H9 (cell line): ENCODE measurements at regions not wholly inside any gene's neighbourhood (a gene's known extent, or its start where the extent isn't known, plus 50 kb on each side); places are given as distances from the start of the nearest gene placed in this dataset.

ENCODE experiments used
- DNase-seq: peaks from one replicate; pipeline ENCODE4 v3.0.0-alpha.2; 2017
- H2AFZ ChIP-seq: one replicate; pipeline ENCODE4 v1.6.1; 2013; ENCODE audit warnings: mild to moderate bottlenecking, low read length, control low read depth, moderate library complexity
- H2AK5ac ChIP-seq: 2 replicates; pipeline ENCODE4 v1.6.1; 2013; ENCODE audit warnings: low read length, control low read depth, mixed read lengths; ENCODE audit not compliant: insufficient read length
- H2BK120ac ChIP-seq: one replicate; pipeline ENCODE4 v1.6.1; 2013; ENCODE audit warnings: low read depth, mild to moderate bottlenecking, low read length, control low read depth, inconsistent platforms; ENCODE audit not compliant: poor library complexity, severe bottlenecking
- H2BK12ac ChIP-seq: 2 replicates; pipeline ENCODE4 v1.6.1; 2013; ENCODE audit warnings: low read length, control low read depth, mixed read lengths, low read depth; ENCODE audit not compliant: insufficient read length
- H2BK15ac ChIP-seq: 2 replicates; pipeline ENCODE4 v1.6.1; 2013; ENCODE audit warnings: low read depth, low read length, control low read depth
- H2BK20ac ChIP-seq: one replicate; pipeline ENCODE4 v1.6.1; 2013; ENCODE audit warnings: low read depth, mild to moderate bottlenecking, low read length, control low read depth, inconsistent platforms; ENCODE audit not compliant: poor library complexity, severe bottlenecking
- H2BK5ac ChIP-seq: 2 replicates; pipeline ENCODE4 v1.6.1; 2013; ENCODE audit warnings: low read length, control low read depth, mixed read lengths; ENCODE audit not compliant: insufficient read length
- H3K14ac ChIP-seq: 2 replicates; pipeline ENCODE4 v1.6.1; 2013; ENCODE audit warnings: low read length, control low read depth; ENCODE audit not compliant: insufficient read depth
- H3K18ac ChIP-seq: 2 replicates; pipeline ENCODE4 v1.6.1; 2013; ENCODE audit warnings: low read depth, mild to moderate bottlenecking, mixed read lengths, low read length, control low read depth; ENCODE audit not compliant: insufficient read length
- H3K23ac ChIP-seq: 2 replicates; pipeline ENCODE4 v1.6.1; 2013; ENCODE audit warnings: low read length, control low read depth, mixed read lengths, low read depth; ENCODE audit not compliant: insufficient read length
- H3K23me2 ChIP-seq: 2 replicates; pipeline ENCODE4 v1.6.1; 2013; ENCODE audit warnings: low read depth, mild to moderate bottlenecking, mixed read lengths, low read length, control low read depth; ENCODE audit not compliant: insufficient read length, poor library complexity, severe bottlenecking
- H3K27ac ChIP-seq: 2 replicates; pipeline ENCODE4 v1.5.1; 2013; ENCODE audit warnings: low read length, control low read depth, mixed read lengths, low read depth; ENCODE audit not compliant: insufficient read length
- H3K27me3 ChIP-seq: 2 replicates; pipeline ENCODE4 v1.6.1; 2013; ENCODE audit warnings: low read length, control low read depth, inconsistent platforms; ENCODE audit not compliant: insufficient read depth
- H3K4ac ChIP-seq: 2 replicates; pipeline ENCODE4 v1.6.1; 2013; ENCODE audit warnings: low read depth, mild to moderate bottlenecking, control low read depth, inconsistent platforms, low read length, moderate library complexity
- H3K4me1 ChIP-seq: 2 replicates; pipeline ENCODE4 v1.6.1; 2013; ENCODE audit warnings: low read length, control low read depth, inconsistent platforms; ENCODE audit not compliant: insufficient read depth
- H3K4me2 ChIP-seq: 2 replicates; pipeline ENCODE4 v1.6.1; 2013; ENCODE audit warnings: low read length, control low read depth, mixed read lengths; ENCODE audit not compliant: insufficient read length, insufficient read depth
- H3K56ac ChIP-seq: 2 replicates; pipeline ENCODE4 v1.6.1; 2013; ENCODE audit warnings: low read depth, mild to moderate bottlenecking, mixed read lengths, low read length, control low read depth; ENCODE audit not compliant: insufficient read length
- H3K79me1 ChIP-seq: 2 replicates; pipeline ENCODE4 v1.6.1; 2013; ENCODE audit warnings: low read depth, mild to moderate bottlenecking, moderate library complexity, low read length, control low read depth, inconsistent platforms; ENCODE audit not compliant: insufficient read depth, poor library complexity, severe bottlenecking
- H3K79me2 ChIP-seq: 2 replicates; pipeline ENCODE4 v1.6.1; 2013; ENCODE audit warnings: low read length, control low read depth, inconsistent platforms; ENCODE audit not compliant: insufficient read depth
- H3K9ac ChIP-seq: 2 replicates; pipeline ENCODE4 v1.6.1; 2013; ENCODE audit warnings: low read length, control low read depth, mixed read lengths; ENCODE audit not compliant: insufficient read length; ENCODE audit errors: extremely low read depth
- H3K9me3 ChIP-seq: one replicate; pipeline ENCODE4 v1.6.1; 2013; ENCODE audit warnings: low read depth, low read length, inconsistent platforms; ENCODE audit not compliant: control insufficient read depth
- H3T11ph ChIP-seq: one replicate; pipeline ENCODE4 v1.6.1; 2013; ENCODE audit warnings: mild to moderate bottlenecking, low read length, control low read depth, inconsistent platforms
- H4K20me1 ChIP-seq: one replicate; pipeline ENCODE4 v1.6.1; 2013; ENCODE audit not compliant: control insufficient read depth, insufficient read length, insufficient read depth
- H4K5ac ChIP-seq: 2 replicates; pipeline ENCODE4 v1.6.1; 2013; ENCODE audit warnings: low read depth, mild to moderate bottlenecking, mixed read lengths, low read length, control low read depth; ENCODE audit not compliant: insufficient read length
- H4K8ac ChIP-seq: replicated peaks from 2 replicates; pipeline ENCODE4 v1.6.1; 2013; ENCODE audit warnings: low read length, control low read depth, mixed read lengths, low read depth; ENCODE audit not compliant: insufficient read length
- H4K91ac ChIP-seq: 2 replicates; pipeline ENCODE4 v1.6.1; 2013; ENCODE audit warnings: low read depth, mild to moderate bottlenecking, moderate library complexity, mixed read lengths, low read length, control low read depth; ENCODE audit not compliant: insufficient read length
- H3K27ac Mint-ChIP-seq, 3 experiments: 2 replicates in 2 of 3; 3 replicates in 1 of 3; pipeline ENCODE4 v1.8.0; 2020 to 2021; ENCODE audit warnings: mixed read lengths in 3 of 3, mild to moderate bottlenecking in 1 of 3, moderate library complexity in 1 of 3
- H3K27me3 Mint-ChIP-seq: 2 replicates; pipeline ENCODE4 v1.8.0; 2021; ENCODE audit warnings: low read depth, mild to moderate bottlenecking, moderate library complexity, mixed read lengths
- H3K36me3 Mint-ChIP-seq, 3 experiments: 2 replicates in 2 of 3; 3 replicates in 1 of 3; pipeline ENCODE4 v1.8.0; 2020 to 2021; ENCODE audit warnings: low read depth in 3 of 3, mixed read lengths in 3 of 3; ENCODE audit not compliant: insufficient read depth in 1 of 3
- H3K4me1 Mint-ChIP-seq, 2 experiments: 2 replicates each; pipeline ENCODE4 v1.8.0; 2020; ENCODE audit warnings: mixed read lengths in 2 of 2
- H3K4me3 Mint-ChIP-seq, 2 experiments: 2 replicates in 1 of 2; 3 replicates in 1 of 2; pipeline ENCODE4 v1.8.0; 2020 to 2021; ENCODE audit warnings: mild to moderate bottlenecking in 2 of 2, mixed read lengths in 2 of 2, moderate library complexity in 1 of 2
- H3K9me3 Mint-ChIP-seq, 2 experiments: 2 replicates in 1 of 2; 3 replicates in 1 of 2; pipeline ENCODE4 v1.8.0; 2020; ENCODE audit warnings: mild to moderate bottlenecking in 2 of 2, mixed read lengths in 2 of 2, moderate library complexity in 1 of 2
- CTCF ChIP-seq: fragments of 200-600 bp; sonication (generic); conservative IDR thresholded peaks from 3 replicates; pipeline ENCODE4 v1.8.0; 2021; ENCODE audit warnings: antibody characterized with exemption, mild to moderate bottlenecking
- WGBS: extraction: QIAGEN DNeasy Blood & Tissue Kit; methylation state at CpG from one replicate; pipeline ENCODE4 v1.1.7; 2013; ENCODE audit warnings: missing lambda C conversion rate, low lambda C conversion rate, mixed read lengths; ENCODE audit not compliant: insufficient read length; ENCODE audit errors: extremely low coverage; 5-methylcytosine and 5-hydroxymethylcytosine counted together

- H3K18ac ChIP-seq = no peak overlapping the region
- H2BK20ac ChIP-seq = no peak overlapping the region
- H3K9me3 ChIP-seq = no peaks in the 10 kb centered on the region
- no peaks in the 10 kb centered on the region for H3K79me2 ChIP-seq
- no peaks in the 10 kb centered on the region; the same call in 1 of the 2 replicates for H3K4me1 ChIP-seq
- no peak overlapping the region for H2BK120ac ChIP-seq
- H3K27me3 ChIP-seq = no peaks in the 10 kb centered on the region
- no peak overlapping the region for H4K8ac ChIP-seq
- no peak for TF ChIP-seq CTCF
- H4K91ac ChIP-seq = no peak overlapping the region
- H3K79me1 ChIP-seq = no peaks in the 10 kb centered on the region
- H3K27ac Mint-ChIP-seq = no peak overlapping the region
- H2BK15ac ChIP-seq = no peak overlapping the region
- no peak overlapping the region for H3K4me2 ChIP-seq
- H3K9ac ChIP-seq = no peak overlapping the region
- H3K9me3 Mint-ChIP-seq = no peaks in the 10 kb centered on the region
- no peak overlapping the region for H3K4ac ChIP-seq
- H4K20me1 ChIP-seq = no peaks in the 10 kb centered on the region
- H3K27ac ChIP-seq = no peak overlapping the region
- no peak overlapping the region for H2AFZ ChIP-seq
- H3T11ph ChIP-seq = no peak overlapping the region
- H3K23ac ChIP-seq = no peak overlapping the region
- no peak overlapping the region for H3K4me3 Mint-ChIP-seq
- no peak for DNase-seq
- no peaks in the 10 kb centered on the region for H3K23me2 ChIP-seq
- no peak overlapping the region for H3K14ac ChIP-seq
- no peak overlapping the region for H2BK12ac ChIP-seq
- H3K4me1 Mint-ChIP-seq = peaks cover 15 to 17% of the 10 kb centered on the region in 2 experiments
- no peak overlapping the region for H2AK5ac ChIP-seq
- WGBS = no CpG with 5 or more reads among the region's 1 CpG
- H3K36me3 Mint-ChIP-seq = no peaks in the 10 kb centered on the region; a peak in 1 of 7 replicates
- no peak overlapping the region for H4K5ac ChIP-seq
- no peak overlapping the region for H2BK5ac ChIP-seq
- H3K56ac ChIP-seq = no peak overlapping the region
- H3K27me3 Mint-ChIP-seq = no peaks in the 10 kb centered on the region
Measured at GRCh38 chr13:48840366-48840765, 135.3 kb upstream of the FNDC3A start.
